OCI-LY7 (cell line): ENCODE measurements at regions not wholly inside any gene's neighbourhood (a gene's known extent, or its start where the extent isn't known, plus 50 kb on each side); places are given as distances from the start of the nearest gene placed in this dataset.

Experiments
- BruUV-seq: library from RNA; stranded (reverse); fragments of 400-500 nt; replicated peaks from 2 replicates; lab custom pipeline; 2021; lab: Mats Ljungman, UMichigan
- CTCF ChIA-PET: fragments of 300-600 bp; sonication (Branson Sonifier 250); formaldehyde crosslinking; loops from one replicate; lab custom pipeline; 2022; ENCODE audit warnings: antibody characterized with exemption; ENCODE audit not compliant: unreplicated experiment; lab: Charles Lee
- POLR2A ChIA-PET: fragments of 300-600 bp; sonication (Branson Sonifier 250); formaldehyde crosslinking; loops from one replicate; lab custom pipeline; 2022; ENCODE audit warnings: antibody characterized with exemption; lab: Charles Lee
- DNase-seq: peaks from one replicate; pipeline ENCODE4 v3.0.0-alpha.2; 2015; ENCODE audit warnings: low spot score
- H2AFZ ChIP-seq: fragments of 200-600 bp; sonication (generic), shearing (Covaris generic); 2 replicates; pipeline ENCODE4 v1.6.1; 2014; ENCODE audit warnings: mild to moderate bottlenecking, antibody characterized with exemption, low read length, moderate library complexity
- H3K27ac ChIP-seq: fragments of 200-600 bp; sonication (generic); 2 replicates; pipeline ENCODE4 v1.5.1; 2014; ENCODE audit warnings: mixed run types, low read depth, mild to moderate bottlenecking, moderate library complexity, low read length, inconsistent platforms; ENCODE audit not compliant: poor library complexity, severe bottlenecking
- H3K36me3 ChIP-seq: fragments of 200-600 bp; sonication (generic); 2 replicates; pipeline ENCODE4 v1.6.1; 2014; ENCODE audit warnings: mild to moderate bottlenecking, antibody characterized with exemption, low read length, moderate library complexity, mixed read lengths; ENCODE audit not compliant: insufficient read depth
- H3K4me1 ChIP-seq: fragments of 200-600 bp; sonication (generic); 2 replicates; pipeline ENCODE4 v1.5.1; 2014; ENCODE audit warnings: mild to moderate bottlenecking, low read length; ENCODE audit not compliant: insufficient read depth, poor library complexity, severe bottlenecking
- H3K4me2 ChIP-seq: fragments of 200-600 bp; sonication (generic); 2 replicates; pipeline ENCODE4 v1.6.1; 2014; ENCODE audit warnings: mild to moderate bottlenecking, low read length
- H3K4me3 ChIP-seq: fragments of 200-600 bp; sonication (generic); 2 replicates; pipeline ENCODE4 v1.5.1; 2014; ENCODE audit warnings: mild to moderate bottlenecking, low read depth, low read length; ENCODE audit not compliant: poor library complexity, severe bottlenecking
- H3K79me2 ChIP-seq: fragments of 200-600 bp; sonication (generic); 2 replicates; pipeline ENCODE4 v1.6.1; 2016; ENCODE audit warnings: low read depth, mild to moderate bottlenecking, low read length, moderate library complexity, mixed read lengths; ENCODE audit not compliant: insufficient read depth
- H3K9me2 ChIP-seq: fragments of 200-600 bp; sonication (generic); 2 replicates; pipeline ENCODE4 v1.6.1; 2016; ENCODE audit warnings: mild to moderate bottlenecking, low read length, mixed read lengths; ENCODE audit not compliant: insufficient read depth
- H3K9me3 ChIP-seq: fragments of 200-600 bp; sonication (generic); 2 replicates; pipeline ENCODE4 v1.6.1; 2014; ENCODE audit warnings: mild to moderate bottlenecking, mixed run types, low read length, mixed read lengths
- H4K20me1 ChIP-seq: fragments of 200-600 bp; sonication (generic); 2 replicates; pipeline ENCODE4 v1.6.1; 2014; ENCODE audit warnings: mild to moderate bottlenecking, antibody characterized with exemption, low read length, moderate library complexity, mixed read lengths; ENCODE audit not compliant: insufficient read depth
- CTCF ChIP-seq: fragments of 200-600 bp; sonication (generic); conservative IDR thresholded peaks from 2 replicates; pipeline ENCODE4 v1.5.1; 2014; ENCODE audit warnings: mild to moderate bottlenecking, antibody characterized with exemption, low read length, moderate library complexity, mixed read lengths
- EZH2phosphoT487 ChIP-seq: fragments of 200-600 bp; sonication (generic); IDR thresholded peaks from 2 replicates; pipeline ENCODE4 v1.6.1; 2018; ENCODE audit warnings: low read depth, borderline replicate concordance, mild to moderate bottlenecking, mixed run types, antibody characterized with exemption, low read length, moderate library complexity, mixed read lengths
- intact Hi-C: fragments of 100-400 bp; cut with micrococcal nuclease; formaldehyde crosslinking; loops from one replicate; pipeline ENCODE4 v1.10.0; 2022; ENCODE audit not compliant: unreplicated experiment

- DNase-seq, result no peak
- intact Hi-C loops, result no loop called here
- Histone ChIP-seq H3K27ac (no peak overlapping the region), H3K9me3 (no peaks in the 10 kb centered on the region), H3K79me2 (no peaks in the 10 kb centered on the region), H2AFZ (no peak overlapping the region), H3K4me3 (no peak overlapping the region), H4K20me1 (no peaks in the 10 kb centered on the region), H3K4me1 (no peaks in the 10 kb centered on the region), H3K36me3 (no peaks in the 10 kb centered on the region), H3K4me2 (no peak overlapping the region), H3K9me2 (no peaks in the 10 kb centered on the region)
- no peak for TF ChIP-seq EZH2phosphoT487
- BruUV-seq, result no TSS peak
- ChIA-PET CTCF (no interaction called here), POLR2A (interaction anchor here (0.6 kb wide), 1 partner anchor 552 kb away, joined by 3 read pairs; no protein-coding TSS in a partner anchor)
Measured at GRCh38 chr1:221919341-221919740, 177.5 kb upstream of the DUSP10 start.

- Histone ChIP-seq H3K9me2 (no peaks in the 10 kb centered on the region), H3K36me3 (no peaks in the 10 kb centered on the region), H3K4me1 (no peaks in the 10 kb centered on the region), H2AFZ (no peak overlapping the region), H4K20me1 (no peaks in the 10 kb centered on the region), H3K79me2 (no peaks in the 10 kb centered on the region), H3K27ac (no peak overlapping the region), H3K9me3 (no peaks in the 10 kb centered on the region), H3K4me2 (no peak overlapping the region), H3K4me3 (no peak overlapping the region)
- ChIA-PET POLR2A (interaction anchor here (1.4 kb wide), 1 partner anchor 9 kb away, joined by 4 read pairs; no protein-coding TSS in a partner anchor), CTCF (no interaction called here)
- intact Hi-C loops, result no loop called here
- DNase-seq, result no peak
- TF ChIP-seq CTCF (no peak), EZH2phosphoT487 (no peak)
- no TSS peak for BruUV-seq
Measured at GRCh38 chr1:221916176-221916575, 174.3 kb upstream of the DUSP10 start.

GRCh38 chr1:221915764-221916163 lies 173.9 kb upstream of the DUSP10 start:
- ChIA-PET CTCF (no interaction called here), POLR2A (interaction anchor here (1.4 kb wide), 1 partner anchor 9 kb away, joined by 4 read pairs; no protein-coding TSS in a partner anchor)
- Histone ChIP-seq H3K4me3 (no peak overlapping the region), H3K9me2 (no peaks in the 10 kb centered on the region), H3K4me1 (no peaks in the 10 kb centered on the region), H3K9me3 (no peaks in the 10 kb centered on the region), H2AFZ (no peak overlapping the region), H3K36me3 (no peaks in the 10 kb centered on the region), H3K4me2 (no peak overlapping the region), H3K27ac (no peak overlapping the region), H4K20me1 (no peaks in the 10 kb centered on the region), H3K79me2 (no peaks in the 10 kb centered on the region)
- TF ChIP-seq CTCF, result no peak
- TF ChIP-seq EZH2phosphoT487, result no peak
- intact Hi-C loops, result no loop called here
- no TSS peak for BruUV-seq
- DNase-seq, result no peak
